SHP77 (cell line): ENCODE measurements at regions not wholly inside any gene's neighbourhood (a gene's known extent, or its start where the extent isn't known, plus 50 kb on each side); places are given as distances from the start of the nearest gene placed in this dataset.

Source experiments
- DNase-seq, 2 experiments: peaks; one replicate each; lab custom pipeline; 2025; lab: John Stamatoyannopoulos, UW

DNA sequence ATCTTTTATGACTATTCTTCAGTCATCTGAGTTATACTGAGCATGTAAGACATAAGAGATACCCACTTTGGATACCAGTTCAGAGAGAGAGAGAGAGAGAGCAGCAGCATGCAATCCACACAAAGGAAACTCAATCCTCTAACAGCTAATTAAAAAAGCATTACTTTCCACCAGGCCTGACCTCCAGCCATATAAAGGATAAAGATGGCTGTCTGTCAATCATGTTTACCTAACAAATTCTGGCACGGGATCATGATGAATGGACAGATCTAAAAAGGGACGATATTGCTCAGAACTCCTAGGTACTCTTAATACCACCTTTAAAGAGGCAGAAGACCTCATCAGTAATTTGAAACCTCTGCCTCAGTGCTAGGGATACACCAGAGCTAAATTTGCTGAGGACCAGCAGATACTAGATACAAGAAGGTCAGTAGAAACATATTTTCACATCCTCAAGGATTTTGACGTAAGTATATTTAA, 159.2 kb downstream of the RPS12 start:
- DNase-seq = peak; percentile 21 to 39

DNA sequence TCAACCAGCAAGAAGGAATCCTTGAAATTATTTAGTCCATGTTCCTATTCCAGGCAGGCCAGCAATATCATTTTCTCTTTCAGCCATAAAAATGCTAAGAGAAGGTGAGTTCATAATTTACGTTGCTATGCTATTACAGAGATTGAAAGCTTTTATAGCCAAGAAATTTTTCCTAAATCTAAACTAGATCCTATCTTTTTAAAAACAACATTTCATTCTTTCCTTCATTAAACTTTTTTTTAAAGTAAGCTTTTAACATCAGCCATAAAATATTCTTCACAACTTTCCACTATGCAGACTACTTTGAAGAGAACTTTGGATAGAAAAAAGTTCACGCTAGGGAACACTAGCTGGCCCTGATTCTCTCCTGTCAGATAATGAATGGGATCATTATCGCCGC, 159.8 kb downstream of the RPS12 start:
- no peak for DNase-seq

DNA sequence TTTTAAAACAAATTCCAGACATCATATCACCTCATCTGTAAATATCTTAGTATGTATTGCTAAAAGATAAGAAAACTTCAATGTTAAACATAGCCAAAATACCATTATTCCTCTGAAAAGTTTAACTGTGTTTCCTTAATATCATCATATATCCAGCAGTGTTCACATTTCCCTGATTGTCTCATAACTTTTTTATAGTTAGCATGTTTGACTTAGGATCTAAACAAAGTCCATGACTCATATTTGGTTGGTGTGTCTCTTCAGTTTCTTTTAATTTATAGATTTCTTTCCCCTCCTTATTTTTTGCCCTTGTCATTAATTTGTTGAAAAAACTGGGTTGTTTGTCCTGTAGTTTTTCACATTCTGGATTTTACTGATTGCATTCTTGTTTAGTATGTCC, 163.0 kb downstream of the RPS12 start:
- DNase-seq = no peak

DNA sequence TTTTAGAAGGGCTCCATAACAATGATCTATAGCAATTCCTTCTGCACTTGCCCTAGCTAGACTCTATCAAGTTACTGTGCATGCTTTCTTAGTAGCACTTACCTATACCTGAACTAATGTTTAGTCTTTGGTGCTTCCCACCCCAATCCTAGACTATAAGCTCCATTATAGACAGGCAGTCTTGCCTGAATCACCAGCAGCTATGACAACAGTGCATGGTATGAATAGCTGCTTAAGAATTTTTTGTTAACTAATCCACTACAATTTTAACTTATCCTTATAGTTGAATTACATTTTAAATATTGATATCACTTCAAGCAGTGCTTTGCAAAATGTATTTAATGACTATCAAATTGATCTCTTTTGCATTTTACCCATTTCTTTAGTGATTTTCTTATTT, 164.3 kb downstream of the RPS12 start:
- no peak for DNase-seq

DNA sequence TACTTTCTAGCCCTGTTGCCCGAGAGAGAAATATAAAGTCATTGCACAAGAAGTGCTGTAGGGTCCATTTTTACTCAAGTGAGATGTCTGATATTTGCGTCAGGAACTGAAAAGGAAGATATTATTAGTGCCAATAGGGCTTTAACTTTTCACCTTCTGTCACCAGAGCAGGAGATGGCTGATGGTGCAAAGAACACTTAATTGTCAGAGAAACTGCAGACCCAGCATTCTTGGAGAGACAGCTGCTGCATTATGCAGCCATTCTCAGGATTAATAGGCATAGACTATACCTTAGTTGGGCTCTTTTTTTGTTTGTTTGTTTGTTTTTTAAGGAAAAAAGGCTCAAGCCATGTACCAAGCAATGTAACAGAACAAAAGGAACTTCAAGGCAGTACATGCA, 179.4 kb downstream of the RPS12 start:
- no peak for DNase-seq

DNA sequence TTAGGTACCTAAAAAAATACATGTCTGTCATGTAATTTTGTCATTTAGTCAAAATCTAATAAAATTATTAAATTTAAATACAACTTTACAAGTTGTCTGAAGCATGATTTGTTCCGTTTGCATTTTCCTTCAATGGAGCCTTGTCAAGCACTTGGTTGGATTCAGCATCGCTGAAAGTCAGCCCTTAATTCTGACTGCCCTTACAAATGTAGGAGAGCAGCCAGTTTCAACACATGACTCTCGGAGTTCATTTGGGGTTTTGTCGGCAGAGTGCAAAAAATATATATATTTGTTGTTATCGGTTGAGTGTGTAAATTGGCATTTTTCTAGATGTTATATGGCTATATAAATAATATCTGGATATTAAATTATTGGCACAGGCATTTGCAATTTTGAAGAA, 180.6 kb downstream of the RPS12 start:
- DNase-seq = no peak

DNA sequence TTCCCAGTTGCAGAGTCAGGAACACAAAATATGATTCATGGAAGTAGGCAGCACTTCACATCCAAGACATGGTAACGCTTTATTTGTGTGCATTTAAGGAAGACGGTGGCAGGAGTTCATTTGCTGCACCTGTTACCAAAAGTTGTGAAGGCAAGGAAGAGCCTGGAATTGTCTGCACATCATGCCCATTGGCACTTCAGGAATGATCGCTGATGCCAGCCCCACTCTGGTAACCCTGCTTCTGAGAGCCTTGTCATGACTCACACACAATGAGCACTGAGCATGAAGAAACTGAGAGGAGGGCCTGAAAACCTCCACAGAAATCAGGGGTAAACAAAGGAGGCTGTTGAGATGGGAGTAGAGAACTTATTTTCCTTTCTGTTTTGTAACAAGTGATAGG, 181.1 kb downstream of the RPS12 start:
- DNase-seq = no peak

DNA sequence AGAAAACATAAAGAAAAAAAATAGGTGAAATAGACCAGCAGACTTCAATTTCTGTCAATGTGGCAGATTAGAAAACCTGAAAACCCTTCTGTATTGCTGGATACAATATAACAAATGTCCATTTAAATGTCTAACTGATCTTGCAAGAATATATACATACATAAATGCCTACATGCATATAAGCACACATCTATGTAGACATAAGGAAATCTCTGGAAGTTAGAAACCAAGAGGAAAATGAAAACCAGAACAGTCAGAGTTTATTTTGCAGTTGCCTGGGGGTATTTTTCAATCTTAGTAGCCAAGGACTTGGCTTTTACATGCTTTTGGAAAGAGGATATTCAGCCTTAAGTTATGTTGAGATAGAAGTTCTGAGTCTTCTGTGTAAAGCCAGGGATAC, 184.0 kb downstream of the RPS12 start:
- DNase-seq = no peak

DNA sequence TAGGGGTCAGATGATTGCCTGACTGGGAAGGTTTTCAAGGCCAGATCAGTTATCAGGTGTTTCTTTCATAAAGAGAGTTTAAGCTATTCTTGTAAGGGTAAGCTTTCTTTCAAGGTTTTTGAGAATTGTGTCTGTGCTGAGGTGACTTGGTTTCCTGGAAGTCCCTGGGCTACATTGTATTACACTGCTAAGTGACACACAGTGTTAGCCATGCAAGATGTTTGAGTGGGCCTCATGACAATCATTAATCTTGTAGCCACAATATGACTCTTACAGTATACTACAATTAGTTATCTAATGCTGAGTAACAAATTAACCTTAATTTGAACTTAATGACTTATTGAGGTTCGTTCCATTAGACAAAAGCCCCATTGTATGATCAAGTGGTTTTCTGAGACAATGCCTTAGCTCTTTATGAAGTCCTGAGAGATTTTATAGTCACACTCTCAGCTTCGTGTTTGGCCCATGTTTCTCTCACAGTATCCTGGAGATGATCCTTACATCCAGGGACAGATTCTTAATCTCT, 186.7 kb downstream of the RPS12 start:
- DNase-seq = no peak

DNA sequence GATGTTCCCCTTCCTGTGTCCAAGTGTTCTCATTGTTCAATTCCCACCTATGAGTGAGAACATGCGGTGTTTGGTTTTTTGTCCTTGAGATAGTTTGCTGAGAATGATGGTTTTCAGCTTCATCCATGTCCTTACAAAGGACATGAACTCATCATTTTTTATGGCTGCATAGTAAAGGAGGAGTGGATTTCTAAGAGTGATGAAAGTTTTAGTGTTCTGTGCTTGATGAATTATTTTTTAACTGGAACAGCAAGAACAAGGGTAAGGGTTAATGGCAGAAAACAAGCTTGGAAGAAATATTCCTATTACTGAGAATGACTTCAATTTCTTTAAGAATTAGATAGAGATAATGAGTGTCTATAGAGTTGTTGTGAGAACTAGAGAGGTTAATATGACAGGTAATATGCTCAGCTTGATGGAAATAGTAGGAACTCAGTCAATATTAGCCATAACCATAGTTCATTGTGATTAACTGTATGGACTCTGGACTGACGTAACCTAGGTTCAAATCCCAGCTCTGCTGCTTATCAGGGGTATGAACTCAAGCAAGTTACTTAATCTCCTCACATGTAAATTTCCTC, 190.0 kb downstream of the RPS12 start:
- no peak for DNase-seq

DNA sequence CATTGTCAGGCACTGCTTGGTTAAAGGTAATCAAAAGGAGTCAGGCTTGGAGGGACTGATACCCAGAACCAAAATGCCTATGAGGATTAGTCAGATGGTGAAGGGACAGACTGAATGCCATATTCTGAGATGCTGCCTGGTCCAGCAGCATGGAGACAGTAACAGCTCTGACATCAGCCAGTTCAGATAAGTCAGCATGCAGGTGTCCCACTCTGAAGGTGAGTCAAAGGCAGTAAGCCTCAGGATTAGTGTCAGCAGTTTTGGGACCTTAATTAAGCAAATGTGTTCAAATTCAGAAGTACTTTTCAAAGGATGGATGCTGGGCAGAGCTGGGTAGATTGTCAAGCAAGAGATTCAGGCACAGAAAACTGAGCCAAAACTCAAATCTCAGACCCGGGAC, 198.4 kb downstream of the RPS12 start:
- no peak for DNase-seq

DNA sequence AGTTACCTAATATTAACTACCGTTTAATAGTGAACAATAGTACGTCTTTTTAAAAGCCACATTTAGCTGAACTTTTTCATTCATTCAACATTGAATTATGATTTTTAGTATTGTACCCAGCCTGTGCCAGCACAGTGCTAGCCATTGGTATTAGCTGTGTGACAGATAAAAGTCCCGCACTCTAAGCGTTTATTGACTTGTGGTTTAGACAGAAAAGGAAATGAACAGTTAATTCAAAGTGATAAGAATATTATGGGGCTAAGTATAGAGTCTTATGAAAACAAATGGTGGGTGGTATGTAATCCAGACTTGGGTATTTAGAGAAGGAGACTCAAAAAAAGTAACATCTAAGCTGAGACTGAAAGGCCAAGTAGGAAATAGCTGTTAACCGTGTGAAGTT, 202.3 kb downstream of the RPS12 start:
- DNase-seq = no peak

DNA sequence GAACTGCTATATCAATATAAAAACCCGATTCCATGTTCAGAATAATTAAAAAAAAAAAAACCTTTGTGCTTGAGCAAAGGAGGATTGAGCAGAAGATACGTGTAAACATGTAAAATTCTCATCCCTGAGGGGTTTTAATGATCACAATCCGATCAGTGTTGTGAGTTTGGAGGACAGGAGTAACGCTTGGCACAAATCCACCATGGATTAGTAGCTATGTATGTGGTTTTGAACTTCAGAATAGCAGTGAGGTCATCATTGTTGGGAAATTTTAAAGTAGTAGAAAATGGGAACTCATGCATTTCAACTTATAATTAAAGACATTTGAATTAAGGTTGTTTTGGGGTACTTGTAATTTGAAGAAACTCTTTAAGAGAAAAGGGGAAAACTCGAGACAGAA, 203.2 kb downstream of the RPS12 start:
- DNase-seq = no peak

DNA sequence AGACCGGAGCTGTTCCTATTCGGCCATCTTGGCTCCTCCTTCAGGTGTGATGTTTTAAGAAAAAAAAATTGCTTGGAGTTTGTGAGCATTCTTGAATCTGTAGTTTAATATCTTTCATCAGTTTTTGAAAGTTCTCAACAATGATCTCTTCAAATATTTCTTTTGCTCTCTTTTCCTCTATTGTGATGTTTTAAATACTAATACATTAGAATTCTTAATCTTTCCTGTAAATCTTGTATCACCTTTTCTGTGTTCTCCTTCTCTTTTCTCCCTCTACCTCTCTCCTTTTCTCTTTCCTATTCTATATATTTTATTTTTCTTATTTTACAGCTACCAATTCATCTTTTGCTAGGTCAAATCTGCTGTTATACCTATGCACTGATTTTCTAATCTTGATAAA, 212.3 kb downstream of the RPS12 start:
- no peak for DNase-seq

DNA sequence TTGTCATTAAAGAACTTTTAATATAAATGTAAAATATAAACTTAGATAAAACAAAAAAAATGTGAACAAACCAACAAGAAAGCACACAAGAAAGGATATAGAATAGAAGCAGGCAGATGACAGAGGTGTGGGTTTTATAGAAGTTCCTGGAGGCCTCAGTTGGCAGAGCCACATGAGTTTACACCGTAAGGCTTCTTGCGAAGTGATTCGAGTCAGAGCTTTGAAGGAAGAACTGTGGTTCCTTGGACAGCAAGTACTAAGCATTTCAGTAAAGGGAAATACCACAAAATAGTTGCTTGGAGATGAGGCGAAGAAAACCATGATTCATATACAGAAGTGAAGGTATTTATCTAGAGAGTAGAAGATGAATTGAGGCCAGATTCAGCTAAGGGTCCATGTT, 207.9 kb upstream of the EYA4 start:
- no peak for DNase-seq

DNA sequence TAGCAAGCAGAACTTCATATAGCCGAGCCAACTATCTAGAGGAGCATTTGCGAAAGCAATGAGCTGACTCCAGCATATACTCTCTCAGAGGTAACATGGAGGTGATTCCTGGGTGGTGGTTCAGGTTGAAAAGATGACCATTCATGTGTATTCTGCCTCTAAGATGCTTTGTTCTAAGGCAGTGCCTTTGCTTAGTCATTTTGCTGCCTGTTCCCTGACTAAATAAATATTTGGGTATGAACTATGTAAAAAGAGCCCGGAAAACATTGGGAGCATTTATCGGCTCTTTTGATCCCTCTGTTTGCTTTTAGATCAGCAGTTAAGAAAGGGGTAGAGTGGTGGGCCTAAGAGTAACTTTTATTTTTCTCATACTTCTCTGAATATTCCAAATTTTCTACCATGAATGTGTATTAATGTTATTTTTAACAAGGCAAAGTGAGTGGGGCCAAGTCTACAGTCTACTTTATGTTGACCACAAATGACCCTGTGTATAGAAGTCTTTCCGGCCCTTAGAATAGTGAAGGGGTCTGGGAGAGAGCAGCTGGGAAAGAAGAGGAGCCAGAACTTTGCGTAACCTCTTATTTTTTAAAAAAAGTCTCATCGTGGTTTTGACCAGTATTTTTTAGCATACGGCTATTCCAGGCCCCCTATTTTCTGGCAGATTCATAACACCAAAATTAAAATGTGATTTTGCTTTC, 206.5 kb upstream of the EYA4 start:
- no peak for DNase-seq

DNA sequence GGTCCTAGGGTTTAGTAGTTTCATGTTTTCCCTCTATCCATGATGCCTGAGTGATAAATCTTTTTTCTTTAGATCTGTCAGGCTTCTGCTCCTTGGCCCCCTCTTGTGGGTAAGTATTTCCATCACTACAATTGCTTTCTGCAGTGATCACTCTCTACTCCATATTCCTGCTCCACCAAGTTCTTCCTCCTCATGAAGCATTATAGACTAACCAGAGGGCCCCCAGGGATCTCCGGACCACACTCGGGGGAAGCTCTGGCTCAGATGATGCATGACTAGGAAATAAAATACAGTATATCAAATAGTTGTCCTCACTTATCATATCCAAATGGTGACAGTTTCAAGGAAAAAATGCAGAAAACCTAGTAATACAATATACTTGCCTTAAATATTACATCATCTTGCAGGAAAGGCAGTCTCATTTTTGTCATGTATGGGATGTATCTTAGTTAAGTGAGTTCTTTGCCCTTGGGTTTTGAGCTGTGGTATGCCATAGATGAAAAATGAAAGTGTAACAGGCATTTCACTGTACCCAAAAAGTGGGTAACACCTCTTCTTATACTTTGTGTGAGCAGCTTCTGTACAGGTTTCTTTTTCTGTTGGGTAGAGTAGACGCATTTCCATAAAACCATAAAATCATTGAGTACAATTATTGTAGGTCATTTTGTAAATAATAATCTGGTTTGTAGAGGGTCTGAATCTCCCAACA, 200.9 kb upstream of the EYA4 start:
- DNase-seq = no peak

DNA sequence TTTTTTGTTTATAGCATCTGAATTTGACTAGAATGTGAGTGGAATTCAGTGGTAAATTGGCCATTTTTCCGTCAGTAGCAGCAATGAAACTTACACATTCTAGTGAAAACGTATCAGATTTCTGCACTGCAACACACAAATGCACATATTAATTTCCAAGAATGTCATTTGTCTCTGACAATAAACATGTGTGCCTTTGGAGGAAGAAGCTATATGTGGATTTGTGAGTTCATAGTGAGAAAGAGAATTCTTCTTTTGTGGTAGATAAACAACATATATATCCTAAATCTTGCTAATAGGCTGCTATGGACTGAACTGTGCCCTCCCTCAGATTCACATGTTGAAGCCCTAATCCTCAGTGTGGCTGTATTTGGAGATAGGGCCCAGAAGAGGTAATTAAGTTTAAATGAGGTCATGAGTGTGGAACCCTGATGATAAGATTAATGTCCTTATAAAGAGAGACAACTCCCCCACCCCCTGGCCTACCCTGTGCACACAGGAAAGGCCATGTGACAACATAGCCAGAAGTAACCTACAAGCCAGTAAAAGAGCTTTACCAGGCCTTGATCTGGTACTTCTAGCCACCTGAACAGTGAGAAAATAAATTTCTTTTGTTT, 200.2 kb upstream of the EYA4 start:
- DNase-seq = no peak

DNA sequence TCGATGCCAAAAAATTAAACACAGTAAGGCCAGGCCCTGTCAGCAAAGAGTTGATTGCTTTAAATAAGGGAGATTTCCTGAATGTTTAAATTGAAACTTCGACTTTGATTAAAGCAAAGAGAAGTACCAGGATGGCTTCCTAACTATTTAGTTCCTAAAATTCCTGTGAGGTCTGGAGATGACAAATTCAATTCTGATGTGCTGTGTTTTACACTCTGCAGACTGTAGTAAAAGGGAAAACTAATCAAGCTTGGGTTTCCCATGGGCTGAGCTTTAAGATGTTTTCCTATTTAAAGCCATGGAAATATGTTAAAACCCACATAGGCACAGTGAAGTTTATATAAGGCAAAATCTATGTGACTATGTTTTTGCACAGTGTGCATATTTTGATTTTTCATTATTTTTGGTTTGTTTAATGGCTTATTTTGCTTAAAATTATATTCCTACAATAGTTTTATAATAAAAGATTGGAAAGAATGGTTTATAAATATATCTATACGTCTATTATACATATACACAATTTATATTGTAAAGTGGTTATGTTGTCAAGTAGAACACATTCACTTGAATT, 198.5 kb upstream of the EYA4 start:
- no peak for DNase-seq

DNA sequence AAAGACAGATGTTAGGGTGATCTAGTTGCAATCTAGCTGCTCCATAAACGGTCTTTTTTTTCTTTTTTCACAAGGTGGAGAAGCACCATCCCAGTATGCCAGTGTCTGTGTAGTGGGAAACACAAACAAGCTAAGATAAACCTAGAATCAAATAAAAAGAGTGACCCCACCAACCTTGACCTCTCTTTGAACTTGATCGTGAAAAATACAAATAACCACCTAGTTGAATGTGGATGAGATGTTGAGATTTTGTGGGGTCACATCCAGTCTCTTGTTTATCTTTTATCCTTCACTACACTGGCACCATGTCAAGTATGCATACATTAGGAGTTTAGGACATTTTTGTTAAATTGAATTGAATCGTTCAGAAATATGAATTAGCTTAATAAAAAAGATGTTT, 194.6 kb upstream of the EYA4 start:
- no peak for DNase-seq

DNA sequence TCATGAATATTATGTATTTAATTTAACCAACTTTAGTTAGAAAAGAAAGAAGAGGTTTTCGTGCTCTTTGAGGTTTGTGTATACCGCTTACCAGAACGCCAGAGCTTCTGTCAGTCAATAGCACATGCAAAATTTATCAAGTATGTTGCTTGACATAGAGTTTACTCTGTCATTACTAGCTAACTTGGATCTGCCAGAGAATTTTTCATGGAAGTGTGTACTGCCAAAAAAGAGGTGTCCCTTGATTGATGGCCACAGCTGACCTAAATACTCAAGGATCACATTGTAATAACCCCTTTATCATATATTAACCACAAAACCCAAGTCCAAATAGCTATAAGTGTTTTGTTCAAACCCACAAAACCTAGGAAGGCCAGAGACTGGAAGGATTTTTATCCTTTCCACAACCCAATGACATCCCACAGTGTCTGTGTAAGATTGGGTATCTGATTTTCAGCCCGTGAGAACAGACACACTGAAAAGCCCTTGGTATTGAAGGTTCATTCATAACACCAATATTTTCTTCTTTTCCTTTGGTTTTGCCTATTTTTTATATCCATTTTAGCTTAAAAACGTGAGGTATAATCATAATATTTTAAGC, 194.0 kb upstream of the EYA4 start:
- DNase-seq = no peak

DNA sequence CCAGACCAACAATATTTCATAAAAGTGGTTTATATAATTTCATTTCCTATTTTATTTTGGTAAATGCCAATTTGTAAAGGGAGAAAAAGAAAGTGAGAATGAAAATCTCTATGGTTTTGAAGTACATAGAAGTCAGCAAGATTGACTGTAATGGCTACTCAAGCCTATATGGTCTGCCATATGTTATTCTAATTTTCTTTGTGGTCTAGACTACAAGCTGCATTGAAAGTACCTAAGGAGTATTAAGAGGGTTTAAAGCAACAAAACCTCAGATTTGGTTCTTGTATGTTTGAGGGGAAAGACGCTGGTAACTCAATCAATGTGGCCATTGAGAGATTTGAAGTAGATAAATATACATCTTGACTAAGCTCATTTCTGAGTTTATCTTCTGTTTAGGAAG, 193.5 kb upstream of the EYA4 start:
- DNase-seq = no peak
